ENCODE measurements at regions not wholly inside any gene's neighbourhood (a gene's known extent, or its start where the extent isn't known, plus 50 kb on each side); places are given as distances from the start of the nearest gene placed in this dataset.

GRCh38 chr17:69762359-69762758, 312.7 kb upstream of the KCNJ16 start:
- TF ChIP-seq HIVEP1 (CRISPR knock-in tag; IDR thresholded peaks at IDR 0.05) (no peak), CTCF (CRISPR knock-in tag; IDR thresholded peaks at IDR 0.05) (no peak), NR2C2 (CRISPR knock-in tag; IDR thresholded peaks at IDR 0.05; ENCODE audit: borderline replicate concordance) (no peak), BRCA1 (CRISPR knock-in tag; IDR thresholded peaks at IDR 0.05) (no peak), AHR (CRISPR knock-in tag; IDR thresholded peaks at IDR 0.05) (no peak), ZNF263 (CRISPR knock-in tag; IDR thresholded peaks at IDR 0.05) (no peak), STAG1 (CRISPR knock-in tag; IDR thresholded peaks at IDR 0.05) (no peak), BORCS8-MEF2B (CRISPR knock-in tag; IDR thresholded peaks at IDR 0.05) (no peak), ZNF121 (CRISPR knock-in tag; IDR thresholded peaks at IDR 0.05) (no peak), ARNT (IDR thresholded peaks at IDR 0.05) (no peak), CBX1 (IDR thresholded peaks at IDR 0.05; ENCODE audit: low read depth) (no peak)

Measured in HepG2 (cell line).